Activated naive CD4-positive, alpha-beta T cell treated with anti-CD3 and anti-CD28 coated beads, Interleukin-2, amount 10 ng/mL, durations not matched to agents 7 days and 5 days (primary cell): ENCODE measurements at regions not wholly inside any gene's neighbourhood (a gene's known extent, or its start where the extent isn't known, plus 50 kb on each side); places are given as distances from the start of the nearest gene placed in this dataset.

Experiments
- CTCF ChIA-PET: fragments of 350-600 bp; sonication (Branson Sonifier 250); formaldehyde crosslinking; loops from one replicate; lab custom pipeline; 2021; ENCODE audit warnings: antibody characterized with exemption; lab: Charles Lee
- DNase-seq: peaks from one replicate; pipeline ENCODE4 v3.0.0-alpha.2; 2020
- H3K27ac Mint-ChIP-seq: one replicate; pipeline ENCODE4 v1.8.0; 2021; ENCODE audit warnings: mild to moderate bottlenecking, moderate library complexity, mixed read lengths
- H3K27me3 Mint-ChIP-seq: one replicate; pipeline ENCODE4 v1.8.0; 2021; ENCODE audit warnings: mild to moderate bottlenecking, mixed read lengths
- H3K36me3 Mint-ChIP-seq: one replicate; pipeline ENCODE4 v1.8.0; 2021; ENCODE audit warnings: mixed read lengths
- H3K4me1 Mint-ChIP-seq: one replicate; pipeline ENCODE4 v1.8.0; 2021; ENCODE audit warnings: mixed read lengths
- H3K4me3 Mint-ChIP-seq: one replicate; pipeline ENCODE4 v1.8.0; 2021; ENCODE audit warnings: mild to moderate bottlenecking, moderate library complexity, mixed read lengths
- H3K9me3 Mint-ChIP-seq: one replicate; pipeline ENCODE4 v1.8.0; 2021; ENCODE audit warnings: mixed read lengths

- CTCF ChIA-PET, result no interaction called here
- Mint-ChIP-seq H3K27me3 (peaks cover 4% of the 10 kb centered on the region), H3K4me1 (no peaks in the 10 kb centered on the region), H3K4me3 (no peak overlapping the region), H3K9me3 (no peaks in the 10 kb centered on the region), H3K27ac (no peak overlapping the region), H3K36me3 (no peaks in the 10 kb centered on the region)
- DNase-seq, result no peak
Observed at GRCh38 chr5:67490543-67491321, 294.1 kb upstream of the CD180 start.

DNA sequence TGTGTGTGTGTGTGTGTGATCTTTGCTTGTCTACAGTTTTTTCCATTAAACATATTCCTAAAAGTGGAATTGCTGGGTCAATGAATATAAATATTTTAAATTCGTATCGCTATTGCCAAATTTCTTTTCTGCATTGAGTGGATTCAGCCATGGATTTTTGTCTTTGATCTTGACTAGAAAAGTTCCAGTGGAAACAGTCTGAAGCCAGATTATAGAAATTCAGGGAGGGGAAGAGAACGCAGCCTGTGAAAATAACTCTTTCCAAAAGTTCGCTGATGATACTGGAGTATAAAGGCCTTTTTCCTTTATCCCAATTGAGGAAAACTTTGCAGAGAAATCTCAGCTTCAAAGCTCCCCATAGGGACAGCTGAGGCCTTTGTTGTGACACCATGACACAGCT, 292.3 kb upstream of the CD180 start:
- Mint-ChIP-seq H3K27ac (no peak overlapping the region), H3K4me3 (no peak overlapping the region), H3K36me3 (no peaks in the 10 kb centered on the region), H3K27me3 (peaks cover 4% of the 10 kb centered on the region), H3K9me3 (no peaks in the 10 kb centered on the region), H3K4me1 (no peaks in the 10 kb centered on the region)
- DNase-seq, result no peak
- CTCF ChIA-PET, result no interaction called here

- Mint-ChIP-seq H3K4me1 (no peaks in the 10 kb centered on the region), H3K27me3 (peaks cover 4% of the 10 kb centered on the region), H3K36me3 (no peaks in the 10 kb centered on the region), H3K27ac (no peak overlapping the region), H3K4me3 (no peak overlapping the region), H3K9me3 (no peaks in the 10 kb centered on the region)
- CTCF ChIA-PET, result no interaction called here
- no peak for DNase-seq
Observed at GRCh38 chr5:67487862-67488261, 291.3 kb upstream of the CD180 start.

DNA sequence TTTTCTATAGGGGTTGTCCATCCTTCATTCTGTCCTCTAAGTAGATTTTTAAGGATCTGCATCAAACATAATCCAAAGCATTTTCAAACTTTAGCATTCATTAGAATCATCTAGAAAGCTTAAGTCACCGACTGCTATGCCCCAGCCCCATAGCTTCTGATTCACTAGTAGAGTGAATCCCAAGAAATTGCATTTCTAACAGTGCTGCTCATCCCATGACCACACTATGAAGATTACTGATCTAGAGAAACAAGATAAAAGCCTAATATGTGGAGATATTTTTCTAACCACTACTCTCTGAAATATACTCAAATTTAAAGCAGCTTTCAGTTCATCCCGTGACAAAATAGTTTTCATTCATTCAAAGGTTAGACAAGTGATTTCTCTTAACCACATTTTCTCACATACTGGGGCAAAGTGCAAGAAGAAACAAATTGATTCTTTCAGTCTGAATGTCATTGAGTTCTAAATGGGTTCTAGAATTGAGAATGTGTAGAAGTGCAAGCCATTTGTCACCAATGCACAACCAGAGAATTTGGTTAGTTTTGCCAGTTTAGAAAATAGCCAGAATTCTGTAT, 286.9 kb upstream of the CD180 start:
- no peak overlapping the region for H3K27ac Mint-ChIP-seq
- no peak for DNase-seq
- CTCF ChIA-PET, result no interaction called here
- H3K9me3 Mint-ChIP-seq, result no peaks in the 10 kb centered on the region
- H3K27me3 Mint-ChIP-seq, result no peaks in the 10 kb centered on the region
- H3K4me1 Mint-ChIP-seq, result no peaks in the 10 kb centered on the region
- no peak overlapping the region for H3K4me3 Mint-ChIP-seq
- no peaks in the 10 kb centered on the region for H3K36me3 Mint-ChIP-seq

- H3K27ac Mint-ChIP-seq, result no peak overlapping the region
- no peaks in the 10 kb centered on the region for H3K27me3 Mint-ChIP-seq
- no peak overlapping the region for H3K4me3 Mint-ChIP-seq
- H3K36me3 Mint-ChIP-seq, result no peaks in the 10 kb centered on the region
- H3K9me3 Mint-ChIP-seq, result no peaks in the 10 kb centered on the region
- H3K4me1 Mint-ChIP-seq, result peaks cover 4% of the 10 kb centered on the region
- CTCF ChIA-PET, result no interaction called here
- DNase-seq, result no peak
Observed at GRCh38 chr5:67481362-67481761, 284.8 kb upstream of the CD180 start.

DNA sequence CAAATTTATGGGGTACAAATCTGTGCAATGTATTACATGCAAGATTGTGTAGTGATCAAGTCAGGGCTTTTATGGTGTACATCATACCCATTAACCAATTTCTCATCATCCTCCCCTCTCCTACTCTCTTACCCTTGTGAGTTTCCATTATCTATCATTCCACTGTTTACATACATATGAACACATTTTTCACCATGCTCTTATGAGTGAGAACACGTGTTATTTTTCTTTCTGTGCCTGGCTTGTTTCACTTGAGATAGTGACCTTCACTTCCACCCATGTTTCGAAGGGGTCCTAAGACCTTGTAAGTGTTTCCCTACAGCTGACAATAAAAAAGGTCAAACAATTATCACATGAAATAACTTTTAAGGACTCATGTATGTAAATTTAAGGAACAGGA, 281.7 kb upstream of the CD180 start:
- Mint-ChIP-seq H3K4me1 (peaks cover 4% of the 10 kb centered on the region), H3K27ac (no peak overlapping the region), H3K36me3 (no peaks in the 10 kb centered on the region), H3K9me3 (no peaks in the 10 kb centered on the region), H3K4me3 (no peak overlapping the region), H3K27me3 (no peaks in the 10 kb centered on the region)
- CTCF ChIA-PET, result no interaction called here
- DNase-seq, result no peak

DNA sequence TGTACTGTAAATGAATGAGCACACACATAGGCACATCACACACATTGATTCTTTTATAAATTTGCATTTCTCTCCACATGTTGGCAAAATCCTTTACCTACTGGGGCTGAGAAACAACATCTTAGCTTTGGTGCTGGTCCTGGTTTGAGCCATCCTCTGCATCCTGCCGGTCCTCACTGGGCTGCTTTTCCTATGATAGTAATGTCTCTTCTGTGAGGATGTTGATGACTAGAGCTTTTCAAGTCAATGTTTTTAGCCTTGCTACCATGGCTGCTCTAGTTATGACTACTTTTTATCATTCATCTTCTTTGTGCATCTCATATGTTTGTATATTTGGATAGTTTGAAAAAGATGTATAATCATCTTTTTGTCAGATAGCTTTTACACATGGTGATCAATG, 280.4 kb upstream of the CD180 start:
- CTCF ChIA-PET, result no interaction called here

DNA sequence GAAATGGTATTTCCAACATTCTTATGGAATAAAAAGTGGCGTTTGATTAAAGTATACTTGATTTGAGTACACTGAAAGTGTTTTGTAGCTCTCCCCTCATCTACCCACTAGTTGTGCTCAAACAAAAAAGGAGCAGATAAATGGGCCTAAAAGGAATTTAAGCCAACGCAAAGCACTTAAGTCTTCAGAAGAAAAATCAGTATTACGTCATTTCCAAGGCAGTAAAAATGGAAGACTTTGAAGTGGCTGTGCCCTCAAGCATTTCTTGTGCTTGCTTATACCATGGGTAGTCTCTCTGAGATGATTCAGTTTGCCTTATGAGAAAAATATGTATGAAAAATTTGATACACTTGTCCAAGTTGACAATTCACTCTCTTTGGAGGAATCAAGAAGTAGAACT, 279.9 kb upstream of the CD180 start:
- no peak overlapping the region for H3K4me3 Mint-ChIP-seq
- H3K9me3 Mint-ChIP-seq, result no peaks in the 10 kb centered on the region
- H3K36me3 Mint-ChIP-seq, result no peaks in the 10 kb centered on the region
- no peaks in the 10 kb centered on the region for H3K27me3 Mint-ChIP-seq
- CTCF ChIA-PET, result no interaction called here
- no peak for DNase-seq
- H3K27ac Mint-ChIP-seq, result no peak overlapping the region
- peaks cover 4% of the 10 kb centered on the region for H3K4me1 Mint-ChIP-seq

More for the DNA sequence above, 280.4 kb upstream of the CD180 start:
- H3K9me3 Mint-ChIP-seq, result no peaks in the 10 kb centered on the region
- peaks cover 4% of the 10 kb centered on the region for H3K4me1 Mint-ChIP-seq
- H3K4me3 Mint-ChIP-seq, result no peak overlapping the region
- no peak for DNase-seq
- no peak overlapping the region for H3K27ac Mint-ChIP-seq
- H3K36me3 Mint-ChIP-seq, result no peaks in the 10 kb centered on the region
- no peaks in the 10 kb centered on the region for H3K27me3 Mint-ChIP-seq

- no peak for DNase-seq
- H3K27me3 Mint-ChIP-seq, result no peaks in the 10 kb centered on the region
- H3K4me1 Mint-ChIP-seq, result peaks cover 4% of the 10 kb centered on the region
- no peak overlapping the region for H3K27ac Mint-ChIP-seq
- H3K4me3 Mint-ChIP-seq, result no peak overlapping the region
- CTCF ChIA-PET, result no interaction called here
- H3K9me3 Mint-ChIP-seq, result no peaks in the 10 kb centered on the region
- H3K36me3 Mint-ChIP-seq, result no peaks in the 10 kb centered on the region
Observed at GRCh38 chr5:67475489-67475888, 278.9 kb upstream of the CD180 start.

DNA sequence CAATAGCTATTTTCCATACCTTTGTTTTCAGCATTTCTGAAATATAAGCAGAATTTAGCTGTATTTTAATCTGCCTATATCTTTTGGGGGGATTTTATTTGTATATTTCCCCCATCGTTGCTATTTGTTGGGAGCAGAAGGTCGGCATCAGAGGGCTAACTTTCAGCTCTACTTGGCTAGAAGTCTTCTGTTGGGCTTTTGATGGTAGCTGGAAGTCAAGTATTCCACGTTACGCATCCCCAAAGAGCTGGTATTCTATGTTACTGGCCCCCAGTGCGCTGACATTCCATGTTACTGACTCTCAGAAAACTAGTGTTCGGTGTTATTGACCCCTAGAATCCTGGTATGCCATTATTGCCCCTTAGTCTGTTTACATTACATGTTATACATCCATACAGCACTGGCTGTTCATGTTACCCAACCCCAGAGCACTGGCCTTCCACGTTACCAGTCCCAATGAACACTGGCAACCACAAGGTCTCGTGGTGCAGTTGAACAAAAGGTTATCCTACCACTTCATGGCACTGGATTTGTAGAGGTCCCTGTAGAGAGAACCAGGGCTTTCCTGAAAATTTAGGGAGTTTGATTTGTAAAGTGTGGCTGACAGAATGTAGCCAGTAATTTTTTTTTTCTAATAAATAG, 278.1 kb upstream of the CD180 start:
- no peak for DNase-seq
- Mint-ChIP-seq H3K27ac (no peak overlapping the region), H3K4me3 (no peak overlapping the region), H3K36me3 (no peaks in the 10 kb centered on the region), H3K9me3 (no peaks in the 10 kb centered on the region), H3K4me1 (peaks cover 4% of the 10 kb centered on the region), H3K27me3 (no peaks in the 10 kb centered on the region)
- CTCF ChIA-PET, result interaction anchor here (0.5 kb wide), 1 partner anchor 597 kb away, joined by 3 read pairs; no protein-coding TSS in a partner anchor

DNA sequence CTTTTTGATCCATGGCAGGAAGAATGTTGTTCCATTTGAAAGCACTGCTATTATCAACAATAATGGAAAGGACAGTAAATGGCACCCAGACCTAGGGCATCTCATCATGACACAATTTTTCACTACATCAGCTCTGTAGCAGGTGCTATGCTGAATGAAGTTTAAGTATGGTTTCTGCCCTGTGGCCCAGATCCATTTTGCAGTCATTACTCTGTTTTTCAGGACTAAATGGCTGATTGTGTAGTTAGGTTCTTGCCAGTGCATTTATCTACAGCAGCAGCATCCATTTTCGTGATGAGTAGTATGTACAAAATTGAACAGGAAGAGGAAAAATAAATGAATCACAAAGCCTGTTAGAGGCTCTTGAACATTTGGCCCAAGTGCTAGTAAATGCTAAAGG, 270.5 kb upstream of the CD180 start:
- Mint-ChIP-seq H3K9me3 (no peaks in the 10 kb centered on the region), H3K27ac (no peak overlapping the region), H3K4me3 (no peak overlapping the region), H3K4me1 (no peaks in the 10 kb centered on the region), H3K36me3 (no peaks in the 10 kb centered on the region), H3K27me3 (no peaks in the 10 kb centered on the region)
- no peak for DNase-seq
- CTCF ChIA-PET, result no interaction called here

- no peak overlapping the region for H3K27ac Mint-ChIP-seq
- no peaks in the 10 kb centered on the region for H3K27me3 Mint-ChIP-seq
- CTCF ChIA-PET, result no interaction called here
- no peaks in the 10 kb centered on the region for H3K9me3 Mint-ChIP-seq
- H3K36me3 Mint-ChIP-seq, result no peaks in the 10 kb centered on the region
- DNase-seq, result no peak
- H3K4me3 Mint-ChIP-seq, result no peak overlapping the region
- H3K4me1 Mint-ChIP-seq, result no peaks in the 10 kb centered on the region
Observed at GRCh38 chr5:67465537-67466207, 269.1 kb upstream of the CD180 start.

- no peak for DNase-seq
- Mint-ChIP-seq H3K27me3 (no peaks in the 10 kb centered on the region), H3K4me3 (no peak overlapping the region), H3K36me3 (no peaks in the 10 kb centered on the region), H3K27ac (no peak overlapping the region), H3K9me3 (no peaks in the 10 kb centered on the region), H3K4me1 (no peaks in the 10 kb centered on the region)
- CTCF ChIA-PET, result no interaction called here
Observed at GRCh38 chr5:67462147-67462546, 265.5 kb upstream of the CD180 start.

- H3K4me3 Mint-ChIP-seq, result no peak overlapping the region
- H3K27ac Mint-ChIP-seq, result no peak overlapping the region
- H3K27me3 Mint-ChIP-seq, result no peaks in the 10 kb centered on the region
- H3K4me1 Mint-ChIP-seq, result no peaks in the 10 kb centered on the region
- CTCF ChIA-PET, result no interaction called here
- DNase-seq, result no peak
- H3K9me3 Mint-ChIP-seq, result no peaks in the 10 kb centered on the region
- H3K36me3 Mint-ChIP-seq, result no peaks in the 10 kb centered on the region
Observed at GRCh38 chr5:67459253-67459652, 262.7 kb upstream of the CD180 start.
